GM13977 (cell line): ENCODE measurements at regions not wholly inside any gene's neighbourhood (a gene's known extent, or its start where the extent isn't known, plus 50 kb on each side); places are given as distances from the start of the nearest gene placed in this dataset.
A peak's percentile ranks its signal among the peaks of the same experiment; 100 is the strongest.

ENCODE experiments used
- DNase-seq: peaks from one replicate; pipeline ENCODE4 v3.0.0; 2012; ENCODE audit warnings: low spot score
- CTCF ChIP-seq: IDR thresholded peaks from 2 replicates; pipeline ENCODE4 v1.5.1; 2012; ENCODE audit warnings: mild to moderate bottlenecking, control low read depth; ENCODE audit not compliant: insufficient read depth; ENCODE audit errors: extremely low read depth, missing control alignments
- in situ Hi-C: fragments of 300-500 bp; cut with MboI; formaldehyde crosslinking; loops from one replicate; pipeline ENCODE4 v1.12.0; 2022; ENCODE audit warnings: low sequenced_read_pairs, low pct_unique_long_range_greater_than_20kb, mixed read lengths, inconsistent platforms; ENCODE audit not compliant: unreplicated experiment

DNA sequence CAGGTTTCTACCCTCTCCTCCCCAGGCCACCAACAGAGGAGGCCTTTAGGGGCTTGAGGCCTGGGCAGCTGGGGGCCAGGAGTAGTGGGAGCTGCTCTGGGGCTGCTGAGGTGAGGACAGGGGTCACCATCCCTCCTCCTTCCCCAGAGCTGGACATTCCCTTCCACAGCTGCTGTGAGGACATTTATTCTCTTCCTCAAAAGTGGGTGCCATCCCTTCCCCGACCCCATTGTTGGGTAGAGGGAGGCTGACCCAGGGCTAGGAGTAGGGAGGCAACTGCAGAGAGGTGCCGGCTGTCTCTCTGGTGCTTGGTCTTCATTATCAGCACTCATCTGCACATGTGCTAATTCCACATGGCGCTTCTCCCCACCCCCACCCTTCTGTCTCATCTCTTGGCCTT lies 113.9 kb upstream of the FBXL7 start:
- DNase-seq, result no peak
- TF ChIP-seq CTCF, result no peak
- in situ Hi-C loops, result no loop called here

DNA sequence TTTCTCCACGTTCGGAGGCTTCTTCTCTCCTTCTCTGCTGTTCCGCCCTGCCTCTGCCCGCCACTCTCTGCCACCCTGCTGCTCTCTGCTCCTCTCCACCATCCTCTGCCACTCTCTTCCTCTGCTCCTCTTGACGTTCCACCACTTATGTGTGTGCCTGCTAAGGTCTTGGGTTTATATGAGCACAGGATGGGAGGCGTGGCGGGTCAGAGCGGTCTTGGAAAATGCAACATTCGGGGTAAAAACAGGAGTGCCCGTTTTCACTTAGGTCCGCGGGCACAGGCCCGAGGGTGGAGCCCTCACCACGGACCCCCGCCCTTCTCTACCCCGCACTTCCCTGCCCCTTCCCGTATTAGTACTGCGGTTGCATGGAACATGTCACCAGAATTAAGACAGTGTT lies 114.4 kb upstream of the FBXL7 start:
- DNase-seq, result no peak
- TF ChIP-seq CTCF, result no peak
- in situ Hi-C loops, result no loop called here

DNA sequence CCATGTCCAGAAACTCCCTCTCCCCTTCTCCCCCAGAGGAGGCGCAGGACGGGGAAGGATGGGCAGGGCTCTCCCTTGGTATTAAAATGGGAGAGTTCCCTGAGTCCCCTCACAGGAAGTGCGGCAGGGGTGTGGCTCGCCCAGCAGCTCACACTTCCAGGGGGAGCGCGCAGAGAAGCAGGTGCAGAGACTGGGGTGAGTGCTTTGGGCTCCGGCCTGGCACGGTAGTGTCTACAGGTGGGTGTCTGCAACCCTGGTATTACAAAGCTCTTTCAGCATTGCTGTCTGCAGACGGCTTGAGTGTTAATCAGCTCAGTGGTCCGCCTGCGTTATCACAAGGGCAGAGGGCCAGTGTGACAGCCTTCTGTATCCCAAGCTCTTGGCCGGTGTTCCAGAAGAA lies 114.9 kb upstream of the FBXL7 start:
- no peak for TF ChIP-seq CTCF
- in situ Hi-C loops, result no loop called here
- no peak for DNase-seq

GRCh38 chr5:15384581-15384980 lies 115.4 kb upstream of the FBXL7 start:
- in situ Hi-C loops, result no loop called here
- TF ChIP-seq CTCF, result no peak
- DNase-seq, result no peak

DNA sequence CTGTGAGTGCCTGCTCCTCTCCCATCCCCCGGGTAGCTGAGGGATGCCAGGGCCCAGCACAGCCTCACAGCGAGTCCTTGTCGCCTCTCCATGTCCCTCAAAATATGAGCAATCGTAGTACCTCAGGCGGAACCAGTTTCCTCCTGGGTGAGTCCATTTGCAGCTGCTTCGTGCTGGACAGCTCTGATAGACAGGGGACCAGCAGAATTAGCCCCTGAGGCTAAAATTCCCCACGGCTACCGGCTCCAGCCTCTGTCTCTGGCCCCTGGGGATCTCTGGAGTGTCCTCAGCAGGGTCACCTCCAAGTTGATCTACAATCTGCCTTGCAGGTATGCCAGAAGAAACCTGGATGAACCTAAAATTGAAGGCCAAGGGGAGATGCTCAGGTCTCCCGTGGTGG lies 115.8 kb upstream of the FBXL7 start:
- in situ Hi-C loops, result no loop called here
- DNase-seq, result no peak
- TF ChIP-seq CTCF, result no peak

DNA sequence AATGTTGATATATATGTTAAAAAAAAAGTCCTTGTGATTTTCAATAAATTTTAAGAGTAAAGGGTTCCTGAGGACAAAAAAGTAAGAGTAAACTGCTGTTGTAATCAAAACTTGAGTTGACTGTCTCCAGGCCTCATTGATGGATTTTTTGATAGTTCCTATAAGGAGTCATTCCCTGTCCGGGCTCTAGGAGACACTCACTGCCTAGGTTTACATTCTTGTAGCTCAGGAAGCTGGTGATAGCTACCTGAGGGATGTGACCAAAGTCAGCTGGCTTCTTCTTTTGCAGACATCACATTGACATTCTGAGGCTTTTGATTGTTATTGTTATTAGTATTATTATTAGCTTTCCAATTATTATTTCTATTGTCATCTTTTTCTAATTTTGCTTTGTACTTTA lies 116.5 kb upstream of the FBXL7 start:
- TF ChIP-seq CTCF, result peak; percentile 25
- no peak for DNase-seq
- in situ Hi-C loops, result no loop called here

- no peak for TF ChIP-seq CTCF
- DNase-seq, result no peak
- in situ Hi-C loops, result no loop called here
These were observed 117.0 kb upstream of the FBXL7 start for GRCh38 chr5:15383021-15383420.
